CD4-positive, alpha-beta T cell treated with Interleukin-6 for 4 hours (primary cell): ENCODE measurements at regions not wholly inside any gene's neighbourhood (a gene's known extent, or its start where the extent isn't known, plus 50 kb on each side); places are given as distances from the start of the nearest gene placed in this dataset.
"Not testable (repeated sequence)": the region's sequence is repeated elsewhere in the genome, so short reads cannot be mapped to it uniquely, and the experiment has no call there.

Source experiments
- DNase-seq: peaks from one replicate; pipeline ENCODE4 v3.0.0-alpha.2; 2020; ENCODE audit warnings: mixed read lengths

DNA sequence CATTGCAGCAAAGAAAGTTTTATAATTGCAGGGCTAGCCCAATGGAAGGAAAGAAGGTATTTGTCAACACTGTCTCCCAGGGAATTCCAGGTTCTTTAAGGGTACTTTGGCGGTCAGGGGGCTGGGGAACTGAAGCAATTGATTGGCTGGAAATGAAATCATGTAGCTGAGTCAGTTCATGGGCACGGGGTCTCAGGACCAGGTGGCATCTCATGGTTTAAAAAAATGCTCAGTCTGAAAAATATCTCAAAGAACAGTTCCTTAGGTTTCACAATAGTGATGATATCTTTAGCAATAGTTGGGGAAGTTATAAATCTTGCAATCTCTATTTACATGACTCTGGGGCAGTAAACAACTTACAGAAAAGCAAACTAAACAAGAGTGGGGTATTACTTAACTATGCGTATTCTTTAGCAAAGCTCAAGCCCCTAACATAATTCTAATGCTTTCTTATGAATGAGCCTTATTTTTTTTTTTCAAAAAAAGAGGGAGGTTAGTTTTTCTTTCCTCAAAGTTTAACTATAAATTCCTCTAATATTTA lies 376.9 kb upstream of the NRG3 start:
- no peak for DNase-seq

GRCh38 chr10:81502677-81503359 lies 372.2 kb upstream of the NRG3 start:
- no peak for DNase-seq

GRCh38 chr10:81505777-81506176 lies 369.2 kb upstream of the NRG3 start:
- DNase-seq: not testable (repeated sequence)

DNA sequence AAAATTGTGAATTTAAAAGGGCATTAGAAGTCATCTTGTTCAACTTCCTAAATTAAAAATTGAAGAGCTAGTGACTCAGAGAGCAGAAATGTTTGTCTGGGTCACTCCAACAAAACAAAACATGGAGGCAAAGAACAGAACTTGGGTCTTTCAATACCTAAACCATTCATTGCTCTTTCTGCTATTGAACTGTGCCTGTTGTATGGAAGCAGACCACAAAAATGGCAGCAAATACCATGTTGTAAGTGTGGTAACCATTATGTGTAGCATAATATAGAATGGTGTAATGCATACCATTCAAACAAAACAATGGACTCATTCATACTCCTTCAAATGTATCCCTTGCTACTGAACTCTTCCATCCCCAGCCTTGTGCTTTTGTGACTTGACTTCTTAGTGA lies 360.2 kb upstream of the NRG3 start:
- no peak for DNase-seq

DNA sequence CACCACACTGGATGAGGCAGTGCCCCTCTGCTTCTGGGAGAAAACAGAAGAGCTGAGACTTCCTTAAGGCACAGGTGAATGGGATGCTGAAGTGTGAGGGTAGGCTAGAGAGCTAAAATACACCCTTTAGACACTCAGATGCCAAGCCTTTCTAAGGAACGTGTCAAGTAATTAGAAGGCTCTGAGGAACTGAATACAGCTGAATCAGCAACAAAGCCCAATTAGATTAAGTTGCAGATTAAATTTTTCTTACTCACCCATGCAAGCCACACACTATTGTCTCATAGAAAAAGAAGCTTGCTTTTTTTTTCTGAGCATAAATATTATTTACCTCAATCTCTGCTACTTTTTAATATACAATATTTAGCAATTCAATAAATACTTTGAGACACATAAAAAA lies 354.3 kb upstream of the NRG3 start:
- no peak for DNase-seq

DNA sequence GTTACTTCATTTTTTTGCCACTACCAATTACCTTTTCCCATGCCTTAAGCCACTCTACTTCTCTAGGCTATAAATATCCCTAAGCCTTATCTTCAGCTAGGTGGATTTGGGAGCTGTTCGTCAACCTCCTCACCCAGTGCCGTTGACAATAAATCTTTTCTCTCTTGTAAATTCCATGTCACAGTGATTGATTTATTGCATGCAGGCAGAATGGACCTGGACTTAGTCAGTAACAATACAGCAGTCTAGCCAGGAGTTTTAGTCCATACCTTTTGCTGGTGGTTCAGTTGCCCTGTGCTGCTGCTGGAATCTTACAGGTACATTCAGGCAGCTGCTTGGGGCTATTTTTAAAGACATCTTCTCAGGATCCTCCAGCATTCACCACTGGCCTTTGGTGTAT lies 350.5 kb upstream of the NRG3 start:
- no peak for DNase-seq

DNA sequence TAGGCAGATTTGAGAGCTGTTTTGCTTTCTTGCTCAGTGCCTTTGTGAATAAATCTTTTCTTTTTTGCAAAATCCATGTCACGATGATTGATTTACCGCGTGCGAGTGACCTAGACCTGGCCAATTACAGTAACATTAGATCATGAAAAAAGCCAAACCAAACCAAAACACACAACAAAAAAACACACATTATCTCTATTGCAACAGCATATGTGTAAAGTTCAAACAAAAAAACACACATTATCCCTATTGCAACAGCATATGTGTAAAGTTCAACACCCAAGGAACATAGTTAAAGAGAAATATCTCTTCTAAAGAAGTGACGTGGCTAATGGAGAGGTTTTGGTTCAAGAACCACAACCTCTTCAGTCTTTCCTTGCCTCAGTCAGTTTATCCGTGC lies 342.6 kb upstream of the NRG3 start:
- DNase-seq: no peak

- DNase-seq: no peak
Measured at GRCh38 chr10:81534991-81535390, 340.0 kb upstream of the NRG3 start.

- DNase-seq: no peak
Measured at GRCh38 chr10:81541517-81541916, 333.5 kb upstream of the NRG3 start.

- no peak for DNase-seq
Measured at GRCh38 chr10:81546243-81546642, 328.8 kb upstream of the NRG3 start.

DNA sequence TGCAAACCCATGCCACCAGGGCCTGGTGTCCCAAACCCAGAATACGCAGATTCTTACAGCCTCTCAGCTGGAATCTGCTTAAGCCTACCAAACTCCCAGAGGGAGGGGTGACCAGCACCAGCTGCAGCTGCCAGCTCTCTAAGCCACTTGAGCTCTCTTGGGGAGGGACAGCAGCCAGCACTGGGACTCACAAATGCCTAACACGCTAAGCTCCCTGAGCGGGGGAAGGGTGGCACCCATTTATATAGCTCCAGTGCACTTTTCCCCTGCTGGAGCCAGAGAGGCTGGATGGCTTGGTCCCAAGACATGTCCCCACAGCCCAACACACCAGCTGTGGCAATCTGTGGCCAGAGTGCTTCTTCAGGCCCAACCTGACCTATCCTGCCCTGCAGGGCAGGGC lies 326.8 kb upstream of the NRG3 start:
- no peak for DNase-seq

DNA sequence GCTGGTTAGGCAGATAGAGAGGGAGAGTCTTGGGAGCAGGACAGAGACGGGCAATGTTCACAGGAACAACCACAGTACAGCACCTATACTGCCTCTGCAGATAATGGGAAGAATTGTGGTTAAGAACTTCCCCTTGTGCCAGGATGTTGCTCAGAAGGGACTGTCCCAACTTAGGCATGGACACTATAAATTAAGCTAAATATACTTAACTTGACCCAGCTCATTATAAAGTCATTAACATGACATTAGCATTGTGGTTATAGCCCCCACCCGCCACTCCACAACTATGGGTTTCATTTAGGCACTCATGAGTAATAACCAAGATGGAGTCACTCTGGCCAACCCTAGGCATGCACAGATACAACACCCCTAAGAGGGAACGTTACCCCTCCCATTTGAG lies 310.9 kb upstream of the NRG3 start:
- no peak for DNase-seq

GRCh38 chr10:81569488-81569887 lies 305.5 kb upstream of the NRG3 start:
- no peak for DNase-seq

DNA sequence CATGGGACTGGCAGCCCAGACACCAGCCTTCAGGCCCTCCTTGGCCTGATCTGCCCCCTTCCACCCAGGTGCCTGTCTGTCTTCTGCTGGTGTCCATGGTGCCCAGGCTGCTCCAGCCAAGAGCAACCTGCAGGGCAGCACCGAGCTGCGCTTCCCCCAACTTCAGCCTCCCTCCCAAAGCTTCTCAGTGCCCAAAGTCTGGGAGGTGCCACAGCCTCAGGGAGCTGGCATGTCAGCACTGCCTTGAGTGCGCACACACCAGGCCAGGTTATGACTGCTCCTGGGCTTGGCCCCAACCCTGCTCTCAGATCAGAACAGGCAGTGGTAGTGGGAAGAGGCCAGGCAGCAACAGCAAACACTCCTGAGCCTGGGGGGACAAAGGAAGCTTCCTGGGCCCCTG lies 304.6 kb upstream of the NRG3 start:
- no peak for DNase-seq

DNA sequence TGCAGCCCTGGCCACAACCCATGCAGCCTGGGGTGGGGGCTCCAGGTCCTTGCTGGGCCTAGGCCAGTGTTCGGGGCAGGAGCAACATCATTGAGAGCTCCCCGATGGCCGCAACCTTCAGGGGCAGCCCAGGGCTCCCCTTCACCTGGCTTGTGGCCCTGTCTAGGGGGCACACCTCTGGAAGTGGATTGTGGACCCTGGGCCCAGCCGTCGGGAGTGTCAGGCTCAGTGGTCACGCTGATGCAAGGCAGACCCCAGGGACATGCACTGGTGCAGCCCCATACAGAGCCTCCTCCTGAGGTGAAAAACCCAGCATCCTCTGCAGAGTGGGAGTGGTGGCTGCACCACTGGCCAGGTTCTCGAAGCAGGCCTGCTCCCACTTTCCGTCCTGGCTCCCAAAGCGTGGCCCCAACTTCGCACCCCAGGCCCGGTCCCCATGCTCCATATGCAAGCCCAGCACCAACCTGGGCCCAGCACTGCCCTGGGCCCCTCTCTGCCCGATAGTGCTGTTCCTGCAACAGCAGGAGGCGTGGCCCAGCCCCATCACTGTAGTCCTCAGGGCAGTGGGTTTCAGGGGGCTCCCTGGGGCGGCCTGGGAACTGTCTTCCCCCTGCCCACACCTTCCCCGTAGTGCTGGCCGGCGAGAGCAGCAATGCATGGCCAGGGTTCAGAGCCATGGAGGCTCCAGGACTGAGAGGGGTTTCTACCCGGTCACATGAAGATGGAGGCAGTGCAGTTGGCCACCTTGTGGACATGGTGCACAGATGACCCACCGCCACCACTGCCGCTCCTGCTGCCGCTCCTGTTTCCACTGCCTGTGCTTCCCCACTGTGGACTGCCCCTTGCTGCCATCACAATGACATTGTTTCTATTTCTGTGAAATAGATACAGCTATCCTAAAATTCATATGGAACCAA lies 303.9 kb upstream of the NRG3 start:
- DNase-seq: no peak

GRCh38 chr10:81575036-81575435 lies 300.0 kb upstream of the NRG3 start:
- DNase-seq: no peak

GRCh38 chr10:81576336-81576735 lies 298.7 kb upstream of the NRG3 start:
- no peak for DNase-seq

DNA sequence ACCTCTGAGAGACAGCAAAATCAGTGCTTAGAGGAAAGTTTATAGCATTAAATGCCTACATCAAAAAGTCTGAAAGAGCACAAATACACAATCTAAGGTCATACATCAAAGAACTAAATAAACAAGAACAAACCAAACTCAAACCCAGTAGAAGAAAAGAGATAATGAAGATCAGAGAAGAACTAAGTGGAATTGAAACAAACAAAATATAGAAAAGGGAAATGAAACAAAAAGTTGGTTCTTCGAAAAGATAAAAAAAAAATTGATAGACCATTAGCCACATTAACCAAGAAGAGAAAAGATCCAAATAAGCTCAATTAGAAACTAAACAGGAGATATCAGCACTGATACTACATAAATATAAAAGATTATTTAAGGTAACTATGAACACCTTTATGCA lies 280.0 kb upstream of the NRG3 start:
- no peak for DNase-seq

DNA sequence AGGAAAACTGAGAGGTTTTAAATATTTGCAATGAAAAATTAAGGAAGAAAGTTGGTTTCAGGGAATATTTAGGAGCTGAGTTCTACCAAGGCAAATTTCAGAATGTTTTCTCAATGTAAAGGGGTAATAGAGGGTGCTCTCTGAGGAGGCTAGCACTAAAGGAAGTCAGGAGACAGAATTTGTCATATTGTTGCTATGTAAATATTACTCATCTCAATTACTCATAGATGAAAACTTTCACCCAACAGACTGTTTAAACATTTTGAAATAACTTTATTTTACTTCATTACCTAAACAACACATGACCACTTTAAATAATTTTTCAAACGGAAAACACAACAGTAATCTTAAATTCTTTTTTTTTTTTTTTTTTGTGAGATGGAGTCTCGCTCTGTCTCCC lies 274.8 kb upstream of the NRG3 start:
- DNase-seq: no peak

DNA sequence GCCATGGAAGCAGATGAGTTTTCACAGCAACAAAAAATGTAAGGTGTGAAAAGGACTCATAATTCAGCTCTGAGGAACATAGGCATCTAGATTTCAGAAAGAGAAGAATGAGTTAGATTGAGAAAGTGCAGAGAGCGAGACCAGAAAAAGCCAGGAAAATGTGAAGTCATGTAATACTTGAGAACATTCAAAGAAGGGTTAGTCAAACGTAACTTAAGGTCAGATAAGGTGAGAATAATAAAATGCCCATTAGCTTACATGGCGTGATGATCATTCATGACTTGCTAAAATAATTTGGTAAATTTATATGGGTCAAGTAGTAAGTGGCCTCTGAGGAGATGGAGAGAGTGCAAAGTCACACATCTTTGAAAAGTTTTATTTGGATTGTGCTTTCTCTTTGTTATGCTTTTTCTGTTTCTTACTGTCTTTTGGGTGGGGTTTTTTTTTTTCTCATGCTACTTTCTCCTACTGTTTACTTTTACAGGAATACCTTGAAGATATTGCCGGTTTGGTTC lies 271.8 kb upstream of the NRG3 start:
- DNase-seq: no peak

DNA sequence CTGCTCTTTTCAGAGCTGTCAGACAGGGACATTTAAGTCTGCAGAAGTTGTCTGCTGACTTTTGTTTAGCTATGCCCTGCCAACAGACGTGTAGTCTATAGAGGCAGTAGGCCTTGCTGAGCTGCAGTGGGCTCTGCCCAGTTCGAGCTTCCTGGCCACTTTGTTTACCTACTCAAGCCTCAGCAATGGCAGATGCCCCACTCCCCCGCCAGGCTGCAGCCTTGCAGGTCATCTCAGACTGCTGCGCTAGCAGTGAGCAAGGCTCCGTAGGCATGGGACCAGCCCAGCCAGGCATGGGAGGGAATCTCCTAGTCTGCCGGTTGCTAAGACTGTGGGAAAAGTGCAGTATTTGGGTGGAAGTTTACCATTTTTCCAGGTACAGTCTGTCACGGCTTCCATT lies 230.5 kb upstream of the NRG3 start:
- DNase-seq: not testable (repeated sequence)

GRCh38 chr10:81655986-81656385 lies 219.0 kb upstream of the NRG3 start:
- no peak for DNase-seq

GRCh38 chr10:81662837-81663236 lies 212.2 kb upstream of the NRG3 start:
- DNase-seq: no peak

DNA sequence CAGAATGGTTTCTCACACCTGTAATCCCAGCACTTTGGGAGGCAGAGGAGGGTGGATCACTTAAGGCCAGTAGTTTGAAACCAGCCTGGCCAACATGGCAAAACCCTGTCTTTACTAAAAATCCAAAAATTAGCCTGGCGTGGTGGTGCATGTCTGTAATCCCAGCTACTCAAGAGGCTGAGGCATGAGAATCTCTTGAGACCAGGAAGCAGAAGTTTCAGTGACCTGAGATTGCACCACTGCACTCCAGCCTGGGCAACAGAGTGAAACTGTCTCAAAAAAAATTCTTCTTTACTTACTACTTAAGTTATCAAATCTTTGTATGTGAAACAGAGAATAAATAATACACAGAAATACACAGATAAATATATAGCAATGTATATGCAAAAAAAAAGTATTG lies 210.2 kb upstream of the NRG3 start:
- DNase-seq: not testable (repeated sequence)
